IMR-90 (cell line): ENCODE measurements at regions not wholly inside any gene's neighbourhood (a gene's known extent, or its start where the extent isn't known, plus 50 kb on each side); places are given as distances from the start of the nearest gene placed in this dataset.

Source experiments
- ATAC-seq: fragments of 200-7000 bp; cut with Tn5 transposase; 2 replicates; pipeline ENCODE4 v1.9.1; 2020; ENCODE audit warnings: low read depth, mild to moderate bottlenecking, moderate library complexity
- BruUV-seq: library from RNA; stranded (reverse); fragments of 400-500 nt; replicated peaks from 2 replicates; lab custom pipeline; 2021; lab: Mats Ljungman, UMichigan
- CTCF ChIA-PET: fragments of 300-600 bp; formaldehyde crosslinking; extraction: SDS; loops from one replicate; lab custom pipeline; 2021; ENCODE audit warnings: antibody characterized with exemption; lab: Yijun Ruan, JAX
- POLR2A ChIA-PET: fragments of 300-600 bp; sonication (Branson Sonifier 250); formaldehyde crosslinking; loops from one replicate; lab custom pipeline; 2022; ENCODE audit warnings: antibody characterized with exemption; ENCODE audit not compliant: unreplicated experiment; lab: Charles Lee
- DNase-seq: peaks from one replicate; pipeline ENCODE4 v3.0.0; 2013
- H2AFZ ChIP-seq: replicated peaks from 2 replicates; pipeline ENCODE3; 2013; ENCODE audit warnings: low read length, mild to moderate bottlenecking; ENCODE audit not compliant: poor library complexity
- H2AK5ac ChIP-seq: 2 replicates; pipeline ENCODE4 v1.6.1; 2013; ENCODE audit warnings: low read depth, low read length, inconsistent platforms
- H2AK9ac ChIP-seq: replicated peaks from 2 replicates; pipeline ENCODE3; 2013; ENCODE audit warnings: mild to moderate bottlenecking, low read depth, low read length, moderate library complexity; ENCODE audit not compliant: poor library complexity
- H2BK120ac ChIP-seq: 2 replicates; pipeline ENCODE4 v1.6.1; 2013; ENCODE audit warnings: low read depth, low read length, inconsistent platforms
- H2BK15ac ChIP-seq: 3 replicates; pipeline ENCODE4 v1.6.1; 2013; ENCODE audit warnings: low read depth, low read length, inconsistent platforms
- H2BK20ac ChIP-seq: 2 replicates; pipeline ENCODE4 v1.6.1; 2013; ENCODE audit warnings: low read depth, mild to moderate bottlenecking, inconsistent platforms, low read length, moderate library complexity
- H2BK5ac ChIP-seq: 2 replicates; pipeline ENCODE4 v1.6.1; 2013; ENCODE audit warnings: mild to moderate bottlenecking, low read depth, low read length, inconsistent platforms; ENCODE audit not compliant: poor library complexity, severe bottlenecking
- H3K14ac ChIP-seq: replicated peaks from 2 replicates; pipeline ENCODE4 v1.6.1; 2013; ENCODE audit warnings: low read depth, low read length, inconsistent platforms
- H3K18ac ChIP-seq: 2 replicates; pipeline ENCODE4 v1.6.1; 2013; ENCODE audit warnings: low read depth, low read length, control low read depth
- H3K23ac ChIP-seq: 2 replicates; pipeline ENCODE4 v1.6.1; 2013; ENCODE audit warnings: low read depth, low read length, inconsistent platforms
- H3K27ac ChIP-seq: 2 replicates; pipeline ENCODE4 v1.5.1; 2013; ENCODE audit warnings: mild to moderate bottlenecking, control low read depth, low read length; ENCODE audit not compliant: insufficient read depth
- H3K27me3 ChIP-seq: 2 replicates; pipeline ENCODE4 v1.6.1; 2013; ENCODE audit warnings: low read length; ENCODE audit not compliant: control insufficient read depth, insufficient read depth
- H3K36me3 ChIP-seq: 2 replicates; pipeline ENCODE4 v1.6.1; 2013; ENCODE audit warnings: low read length, mixed read lengths; ENCODE audit not compliant: control insufficient read depth, insufficient read depth
- H3K4ac ChIP-seq: 2 replicates; pipeline ENCODE4 v1.6.1; 2013; ENCODE audit warnings: low read depth, low read length, inconsistent platforms
- H3K4me1 ChIP-seq: 2 replicates; pipeline ENCODE4 v1.6.1; 2013; ENCODE audit warnings: low read length, mixed read lengths; ENCODE audit not compliant: control insufficient read depth, insufficient read depth
- H3K4me2 ChIP-seq: 2 replicates; pipeline ENCODE4 v1.6.1; 2013; ENCODE audit warnings: low read depth, mild to moderate bottlenecking, control low read depth, low read length, moderate library complexity
- H3K4me3 ChIP-seq: 2 replicates; pipeline ENCODE4 v1.5.1; 2013; ENCODE audit warnings: low read depth, mild to moderate bottlenecking, control low read depth, low read length, moderate library complexity; ENCODE audit not compliant: insufficient read depth
- H3K56ac ChIP-seq: 2 replicates; pipeline ENCODE4 v1.6.1; 2013; ENCODE audit warnings: low read length, inconsistent platforms; ENCODE audit not compliant: insufficient read depth; ENCODE audit errors: extremely low read depth
- H3K79me1 ChIP-seq, 2 experiments: 2 replicates each; pipeline ENCODE4 v1.6.1; 2013; ENCODE audit warnings: low read length in 2 of 2, inconsistent platforms in 1 of 2, low read depth in 1 of 2
- H3K9ac ChIP-seq: 2 replicates; pipeline ENCODE4 v1.6.1; 2013; ENCODE audit warnings: low read depth, low read length, control low read depth
- H3K9me1 ChIP-seq: 2 replicates; pipeline ENCODE4 v1.6.1; 2013; ENCODE audit warnings: low read length, inconsistent platforms; ENCODE audit not compliant: insufficient read depth
- H3K9me3 ChIP-seq: 2 replicates; pipeline ENCODE4 v1.6.1; 2013; ENCODE audit warnings: low read length; ENCODE audit not compliant: control insufficient read depth, insufficient read depth
- H4K20me1 ChIP-seq: 2 replicates; pipeline ENCODE4 v1.6.1; 2013; ENCODE audit warnings: low read length, inconsistent platforms; ENCODE audit not compliant: insufficient read depth
- H4K5ac ChIP-seq: 2 replicates; pipeline ENCODE4 v1.6.1; 2013; ENCODE audit warnings: mild to moderate bottlenecking, low read depth, low read length, control low read depth
- H4K8ac ChIP-seq, 2 experiments: 2 replicates each; pipeline ENCODE4 v1.6.1; 2013; ENCODE audit warnings: low read depth in 2 of 2, low read length in 2 of 2, control low read depth in 1 of 2, inconsistent platforms in 1 of 2
- H4K91ac ChIP-seq: 2 replicates; pipeline ENCODE4 v1.6.1; 2013; ENCODE audit warnings: low read depth, low read length, inconsistent platforms; ENCODE audit not compliant: insufficient read depth
- CHD1 ChIP-seq: IDR thresholded peaks from 2 replicates; pipeline ENCODE4 v1.6.1; 2012; ENCODE audit warnings: low read depth, low read length, improper control_type of control experiment
- FOS ChIP-seq: fragments of 150-350 bp; IDR thresholded peaks from 2 replicates; pipeline ENCODE4 v1.6.1; 2016; ENCODE audit warnings: low read depth, low read length
- NFE2L2 ChIP-seq: fragments of 150-350 bp; IDR thresholded peaks from 2 replicates; pipeline ENCODE4 v1.6.1; 2016; ENCODE audit warnings: low read depth, mild to moderate bottlenecking, low read length
- POLR2A ChIP-seq: IDR thresholded peaks from 2 replicates; pipeline ENCODE4 v1.6.1; 2012; ENCODE audit warnings: mild to moderate bottlenecking, low read depth, low read length
- RCOR1 ChIP-seq: IDR thresholded peaks from 2 replicates; pipeline ENCODE4 v1.6.1; 2012; ENCODE audit warnings: mild to moderate bottlenecking, low read length, improper control_type of control experiment; ENCODE audit not compliant: insufficient replicate concordance
- USF2 ChIP-seq: fragments of 150-350 bp; IDR thresholded peaks from 2 replicates; pipeline ENCODE4 v1.6.1; 2017; ENCODE audit warnings: mild to moderate bottlenecking, antibody characterized with exemption, low read length, low read depth
- WGBS, 2 experiments: methylation state at CpG; one replicate each; pipeline versions ENCODE4 v1.1.5 to v1.1.7; 2013; ENCODE audit warnings: missing lambda C conversion rate in 2 of 2; ENCODE audit not compliant: insufficient read length in 1 of 2; ENCODE audit errors: extremely low coverage in 2 of 2; 5-methylcytosine and 5-hydroxymethylcytosine counted together
- dilution Hi-C: fragments of 300-500 bp; cut with HindIII; formaldehyde crosslinking; loops from one replicate; pipeline ENCODE4 v1.14.3; 2018; ENCODE audit warnings: low sequenced_read_pairs; ENCODE audit not compliant: unreplicated experiment
- in situ Hi-C: fragments of 300-500 bp; cut with MboI; formaldehyde crosslinking; loops from 3 replicates; pipeline ENCODE4 v1.14.3; 2019; ENCODE audit warnings: low sequenced_read_pairs, inconsistent platforms, mixed read lengths
- intact Hi-C: fragments of 100-400 bp; cut with micrococcal nuclease; formaldehyde crosslinking; loops from 2 replicates; pipeline ENCODE4 v1.10.0; 2022

DNA sequence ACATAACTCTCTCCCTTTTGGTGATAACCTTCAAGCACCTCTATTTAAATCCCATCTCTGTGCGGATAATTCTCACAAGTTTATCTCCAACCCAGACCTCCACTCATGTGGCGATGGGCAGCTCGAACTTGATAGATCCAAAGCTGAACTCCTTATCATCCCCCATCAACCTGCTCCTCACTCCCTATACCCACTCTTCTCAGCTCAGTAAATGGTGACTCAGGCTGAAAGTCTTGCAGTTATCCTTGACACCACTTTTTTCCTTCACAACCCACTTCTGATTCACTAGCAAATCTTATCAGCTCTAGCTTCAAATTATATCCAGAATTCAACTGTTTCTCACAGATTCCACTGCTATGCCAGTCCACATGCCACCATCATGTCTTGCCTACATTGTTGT is 155.3 kb upstream of the STXBP5 start:
- Histone ChIP-seq H4K91ac (no peak overlapping the region), H3K9ac (no peak overlapping the region), H3K4me3 (no peak overlapping the region), H3K56ac (no peak overlapping the region), H2AK5ac (no peak overlapping the region), H3K36me3 (no peaks in the 10 kb centered on the region), H2AK9ac (no peak overlapping the region), H3K9me1 (no peaks in the 10 kb centered on the region), H2BK120ac (no peak overlapping the region), H3K79me1 (no peaks in the 10 kb centered on the region), H2BK20ac (no peak overlapping the region), H4K20me1 (no peaks in the 10 kb centered on the region), H3K4me2 (no peak overlapping the region), H3K14ac (no peak overlapping the region), H4K5ac (no peak overlapping the region), H3K27me3 (no peaks in the 10 kb centered on the region), H4K8ac (no peak overlapping the region), H3K27ac (no peak overlapping the region), H3K4me1 (no peaks in the 10 kb centered on the region), H3K4ac (no peak overlapping the region), H3K23ac (no peak overlapping the region), H2AFZ (no peak overlapping the region), H2BK5ac (no peak overlapping the region), H3K9me3 (peaks cover 3% of the 10 kb centered on the region), H2BK15ac (no peak overlapping the region), H3K18ac (no peak overlapping the region)
- intact Hi-C loops (no loop called here), in situ Hi-C loops (no loop called here), dilution Hi-C loops (no loop called here)
- peak; percentile 15 for DNase-seq
- TF ChIP-seq FOS (no peak), RCOR1 (no peak), NFE2L2 (no peak), CHD1 (no peak), POLR2A (no peak), USF2 (no peak)
- ATAC-seq = no peak
- BruUV-seq = no TSS peak
- 96% methylated on average over 3 of the region's 3 CpGs; no CpG with 5 or more reads in 1 of the 2 experiments for WGBS, 2 experiments
- ChIA-PET CTCF (no interaction called here), POLR2A (no interaction called here)
